Left kidney (tissue), 1 donor: ENCODE measurements at regions not wholly inside any gene's neighbourhood (a gene's known extent, or its start where the extent isn't known, plus 50 kb on each side); places are given as distances from the start of the nearest gene placed in this dataset.

ENCODE experiments used
- DNase-seq: peaks from one replicate; pipeline ENCODE4 v3.0.0-alpha.2; 2013

DNA sequence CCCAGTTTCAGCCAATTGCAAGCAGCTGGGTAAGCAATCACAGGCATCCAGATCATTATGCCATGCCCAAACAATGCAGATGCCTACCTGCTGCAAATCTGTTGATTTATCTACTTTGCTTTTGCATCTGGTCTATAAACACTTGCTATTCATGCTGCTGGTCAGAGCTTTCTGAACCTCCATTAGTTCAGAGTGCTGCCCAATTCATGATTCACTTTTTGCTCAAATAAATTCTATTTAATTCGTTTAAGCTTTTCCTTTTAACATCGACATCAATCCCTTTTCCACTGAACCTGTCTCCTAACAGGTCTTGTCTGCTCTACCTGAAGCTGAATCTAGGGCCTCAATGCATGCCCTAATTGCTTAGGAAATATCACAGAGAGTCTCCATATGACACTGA, 99.4 kb upstream of the C1orf87 start:
- no peak for DNase-seq

DNA sequence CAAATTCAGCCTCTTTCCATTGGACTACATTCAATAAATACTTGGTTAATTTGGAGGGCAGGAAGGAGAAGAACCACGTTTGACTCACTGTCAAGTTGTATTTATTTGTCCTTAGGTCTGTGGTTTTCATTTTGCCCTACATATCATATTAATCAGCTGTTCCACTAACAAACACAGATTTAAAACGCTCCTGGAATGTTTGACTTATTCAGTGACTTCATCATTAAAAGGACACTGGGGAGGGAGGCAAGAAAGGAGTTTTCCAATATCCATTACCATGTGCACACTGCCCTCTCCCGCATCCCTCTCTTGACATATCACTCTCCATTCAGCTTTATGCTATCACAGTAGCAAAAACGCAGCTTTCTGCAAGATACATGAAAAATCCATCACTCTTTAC, 98.2 kb upstream of the C1orf87 start:
- DNase-seq: no peak

DNA sequence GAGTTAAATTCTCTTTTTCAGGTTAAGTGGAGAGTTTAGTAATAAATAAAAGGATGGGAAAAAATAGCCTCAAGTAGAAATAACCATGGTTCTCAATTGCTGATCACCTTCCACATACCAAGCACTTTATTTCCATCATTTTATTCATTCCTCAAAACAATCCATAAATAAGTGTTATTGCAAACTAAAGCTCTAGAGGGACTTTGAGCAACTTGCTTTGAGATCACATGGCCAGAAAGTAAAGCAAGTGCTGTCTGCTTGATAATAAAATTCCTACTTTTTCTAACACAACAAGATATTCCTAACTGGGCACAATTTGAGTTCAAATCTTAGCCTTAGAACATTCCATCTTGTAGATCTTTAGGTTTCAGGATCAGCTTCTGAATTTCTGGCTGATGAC, 97.1 kb upstream of the C1orf87 start:
- no peak for DNase-seq

DNA sequence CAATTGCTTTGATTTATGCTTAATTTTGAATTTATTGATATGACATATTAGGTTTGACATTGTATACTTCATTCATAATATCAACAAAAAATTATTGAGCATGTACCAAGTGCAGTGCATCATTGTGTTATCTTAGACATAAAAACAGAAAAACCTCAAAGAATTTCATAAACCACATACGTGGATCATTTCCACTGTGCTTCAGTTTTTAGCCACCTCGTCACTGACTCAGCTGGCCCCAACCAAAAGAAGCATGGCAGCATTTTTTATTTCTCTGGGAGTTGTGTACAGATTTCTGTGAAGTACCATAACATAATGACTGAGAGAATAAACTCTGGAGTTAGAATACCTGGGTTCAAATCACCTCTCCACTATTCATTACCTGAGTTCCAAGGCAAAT, 95.6 kb upstream of the C1orf87 start:
- no peak for DNase-seq

DNA sequence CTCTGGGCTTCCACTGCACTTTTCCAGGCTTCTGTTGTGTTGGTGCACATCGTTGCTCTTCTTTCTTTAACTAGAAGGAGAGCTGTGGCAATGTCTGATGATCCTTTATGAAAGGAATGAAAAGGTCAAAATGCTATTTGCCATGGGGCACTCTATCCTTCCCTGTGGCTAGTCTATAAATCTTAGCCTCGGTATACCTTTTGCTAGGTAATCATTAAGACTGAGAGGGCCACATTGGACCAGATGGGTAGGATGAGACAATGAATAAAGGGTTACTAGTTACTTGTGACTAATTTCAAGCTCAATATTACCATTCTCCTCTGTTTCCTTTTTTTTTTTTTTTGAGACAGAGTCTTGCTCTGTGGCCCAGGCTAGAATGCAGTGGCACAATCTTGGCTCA, 89.4 kb upstream of the C1orf87 start:
- DNase-seq: no peak

DNA sequence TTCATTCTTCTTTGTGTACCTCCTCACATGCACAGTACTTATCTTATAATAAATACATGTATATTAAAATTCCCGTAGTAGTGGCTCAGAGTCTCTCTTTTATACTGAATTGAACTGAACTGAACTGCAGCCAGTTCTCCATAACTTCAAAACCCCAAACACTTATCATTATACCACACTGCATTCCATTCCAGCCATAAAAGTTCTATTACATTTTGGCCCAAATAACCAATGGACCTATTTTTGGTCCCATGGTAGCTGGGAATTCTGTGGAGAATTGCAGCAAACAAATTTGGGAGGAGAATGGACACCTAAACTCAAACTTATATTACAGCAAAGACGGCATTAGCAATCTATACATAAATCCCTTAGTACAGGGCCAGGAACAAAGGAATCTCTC, 86.6 kb upstream of the C1orf87 start:
- no peak for DNase-seq

DNA sequence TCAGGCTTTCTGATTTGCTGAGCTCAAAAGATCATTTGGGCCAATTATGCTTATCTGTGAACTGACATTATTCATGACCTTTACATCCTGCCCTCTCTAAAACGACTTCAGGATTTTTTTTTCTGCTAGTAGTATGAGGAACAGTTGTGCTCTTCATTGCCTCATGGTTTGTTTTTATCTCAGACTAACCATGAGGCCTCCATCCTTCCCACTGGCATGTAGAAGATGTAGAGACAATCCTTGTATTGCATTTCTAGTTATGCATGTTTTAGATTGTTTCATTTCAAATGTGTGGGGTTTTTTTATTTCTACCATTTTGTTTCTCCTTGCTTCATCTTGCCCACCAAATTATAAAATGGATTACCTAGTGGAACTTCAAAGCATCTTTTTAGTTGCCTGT, 82.8 kb upstream of the C1orf87 start:
- DNase-seq: no peak

DNA sequence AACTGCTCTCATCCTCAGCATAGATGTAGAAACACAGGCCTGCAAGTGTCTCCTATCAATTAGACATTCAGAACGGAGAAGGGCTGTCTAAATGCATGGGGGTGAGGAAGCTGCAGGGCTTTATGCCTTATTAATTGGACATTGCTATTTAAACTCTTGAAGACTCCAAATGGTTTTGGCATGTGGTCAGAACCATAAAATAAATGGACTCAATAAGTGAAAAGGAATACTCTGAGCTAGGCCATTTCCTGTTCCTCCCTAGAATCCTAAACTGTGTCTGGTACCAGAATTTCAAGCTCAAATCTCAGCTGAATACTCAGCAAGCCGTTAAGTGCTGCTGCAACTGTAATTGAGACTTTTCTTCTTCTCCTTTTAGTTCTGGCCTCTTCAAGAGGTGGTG, 80.4 kb upstream of the C1orf87 start:
- peak; percentile 25 for DNase-seq

DNA sequence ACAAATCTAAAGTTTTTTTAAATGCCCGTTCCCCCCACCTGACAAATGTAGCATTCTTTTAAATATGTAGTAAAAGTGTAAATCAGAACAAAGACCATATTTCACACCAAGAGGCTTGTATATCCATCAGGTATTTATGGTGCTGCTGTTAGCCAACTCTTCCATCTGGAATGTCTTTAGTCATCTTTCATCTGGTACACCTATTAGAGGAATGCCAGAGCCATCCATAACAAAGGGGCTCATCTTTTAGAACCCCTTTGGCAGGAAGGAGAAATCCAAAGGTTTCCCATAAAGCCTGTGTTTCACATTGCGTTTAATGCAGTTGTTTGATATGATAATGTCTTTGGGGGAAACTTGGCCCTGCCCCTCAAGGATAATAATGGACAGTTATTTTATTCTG, 79.3 kb upstream of the C1orf87 start:
- no peak for DNase-seq

DNA sequence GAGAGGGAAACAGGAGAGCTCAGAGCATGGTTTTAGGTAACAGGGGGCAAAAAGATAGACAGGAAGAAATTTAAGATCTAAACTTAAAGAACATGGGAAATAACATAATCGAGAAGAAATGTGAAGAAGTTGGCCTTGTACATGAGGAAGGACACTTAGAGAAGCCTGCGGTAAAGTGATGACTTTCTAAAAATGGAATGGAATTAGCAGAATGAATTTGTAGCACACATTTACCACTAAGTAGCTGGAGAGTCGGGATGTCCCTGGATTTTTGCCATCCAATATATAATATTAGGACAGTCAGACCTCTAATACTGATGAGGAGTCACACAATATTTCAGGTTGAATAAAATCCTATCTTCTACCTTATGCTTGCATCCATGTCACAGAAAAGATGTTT, 77.7 kb upstream of the C1orf87 start:
- no peak for DNase-seq

DNA sequence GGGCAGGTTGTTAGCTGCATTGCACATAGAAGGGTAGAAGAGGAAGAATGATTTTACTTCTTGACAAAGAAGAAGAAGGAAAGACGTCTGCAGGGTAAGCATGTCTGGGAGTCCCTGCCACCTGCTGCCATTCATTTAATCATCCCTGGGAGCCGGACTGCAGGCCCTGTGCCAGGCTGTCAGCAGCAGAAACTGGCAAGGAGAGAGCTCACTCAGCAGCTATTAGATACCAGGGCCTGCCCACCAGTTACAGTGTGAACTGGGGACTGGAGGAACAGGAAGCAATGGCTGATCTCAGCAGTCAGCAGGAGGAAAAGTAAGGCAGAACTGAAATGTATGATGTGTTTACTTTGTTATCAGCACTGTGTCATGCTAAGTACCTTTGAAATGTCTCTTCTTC, 75.7 kb upstream of the C1orf87 start:
- DNase-seq: no peak

DNA sequence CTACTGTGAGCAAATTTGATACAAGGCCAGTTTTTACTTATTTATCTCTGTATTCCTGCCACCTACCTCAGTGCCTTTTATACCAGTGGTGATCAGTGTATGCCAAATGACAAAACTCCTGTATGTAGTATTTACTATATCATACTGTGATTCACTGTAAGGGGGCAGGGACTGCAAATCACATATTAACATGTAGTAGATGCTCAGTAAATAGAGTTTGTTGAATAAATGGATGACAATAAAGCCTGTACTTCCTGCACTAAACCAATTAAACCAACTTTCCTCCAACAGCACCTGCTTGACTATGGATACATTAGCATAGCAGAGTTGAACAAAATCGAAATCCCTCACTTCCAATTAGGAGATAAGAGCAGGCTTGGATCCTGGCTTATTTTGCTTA, 73.3 kb upstream of the C1orf87 start:
- DNase-seq: no peak

DNA sequence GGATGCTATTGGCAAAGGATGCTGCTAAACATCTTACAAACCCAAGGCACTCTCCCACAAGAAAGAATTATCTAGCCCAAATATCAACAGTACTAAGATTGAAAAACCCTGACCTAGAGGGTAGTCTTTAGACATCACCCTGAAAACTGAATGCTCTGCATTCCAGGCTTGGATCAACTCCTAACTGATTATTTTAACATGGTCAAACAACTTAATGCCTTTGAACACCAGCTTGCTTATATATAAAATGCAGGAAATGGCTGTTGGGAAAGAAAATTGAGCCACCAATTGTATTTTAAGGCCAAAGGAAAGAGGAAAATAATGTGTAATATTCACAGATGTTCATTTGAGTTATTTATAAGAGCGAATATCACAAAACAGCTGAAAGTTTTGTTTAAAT, 72.2 kb upstream of the C1orf87 start:
- no peak for DNase-seq

DNA sequence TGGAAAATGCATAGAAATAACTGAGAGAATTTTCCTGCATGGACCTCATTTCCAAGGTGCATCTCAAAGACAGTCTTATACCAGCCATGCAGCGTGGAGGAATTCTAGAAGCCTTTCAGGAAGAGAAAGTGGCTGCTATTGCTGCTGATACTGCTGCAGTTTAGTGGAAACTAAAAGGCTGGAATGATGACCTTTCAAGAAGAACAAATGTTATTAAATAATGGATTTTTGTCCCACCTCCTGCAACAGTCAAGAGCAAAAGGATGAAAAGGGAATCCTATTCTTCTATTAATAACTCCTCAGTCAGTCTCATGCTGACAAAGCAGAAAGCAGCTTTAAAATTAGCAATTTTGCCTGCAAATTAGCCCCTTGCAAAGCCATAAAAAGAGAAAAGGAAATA, 68.2 kb upstream of the C1orf87 start:
- DNase-seq: no peak

DNA sequence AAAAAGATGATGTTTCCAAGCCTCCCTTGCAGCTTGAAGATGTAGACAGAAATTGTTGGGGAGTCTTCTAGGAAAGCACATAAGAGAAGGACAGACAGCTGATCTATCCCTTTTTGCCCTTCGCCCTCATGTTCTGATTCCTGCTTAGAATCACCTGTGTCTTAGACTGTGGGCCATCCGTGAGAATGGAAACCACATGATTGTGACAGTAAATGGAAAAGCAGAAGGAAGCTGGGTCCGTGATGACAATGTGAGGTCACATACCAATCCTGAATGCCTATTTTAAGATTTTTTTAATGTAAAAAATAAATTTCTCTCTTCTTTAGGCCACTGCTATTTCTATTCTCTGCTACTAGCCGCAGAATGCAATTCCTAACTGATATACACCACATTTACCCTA, 67.7 kb upstream of the C1orf87 start:
- DNase-seq: no peak

DNA sequence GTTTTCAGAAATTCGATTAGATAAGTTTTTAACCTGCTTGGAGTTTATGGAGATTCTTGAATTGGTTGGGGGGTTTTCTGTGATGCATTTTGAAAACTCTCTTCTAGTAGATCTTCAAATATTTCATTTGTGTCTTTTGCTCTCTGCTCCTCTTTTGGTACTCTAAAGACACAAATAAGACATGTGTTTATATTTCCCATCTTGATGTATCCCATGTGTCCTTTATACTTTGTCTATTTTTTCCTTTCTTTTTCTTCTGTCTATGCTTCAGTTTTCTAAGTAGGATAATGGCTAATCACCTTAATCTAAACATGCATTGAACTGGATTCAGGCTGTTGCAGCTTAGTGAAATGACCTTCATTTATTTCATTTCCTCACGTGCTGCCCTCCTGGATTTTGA, 63.8 kb upstream of the C1orf87 start:
- no peak for DNase-seq

DNA sequence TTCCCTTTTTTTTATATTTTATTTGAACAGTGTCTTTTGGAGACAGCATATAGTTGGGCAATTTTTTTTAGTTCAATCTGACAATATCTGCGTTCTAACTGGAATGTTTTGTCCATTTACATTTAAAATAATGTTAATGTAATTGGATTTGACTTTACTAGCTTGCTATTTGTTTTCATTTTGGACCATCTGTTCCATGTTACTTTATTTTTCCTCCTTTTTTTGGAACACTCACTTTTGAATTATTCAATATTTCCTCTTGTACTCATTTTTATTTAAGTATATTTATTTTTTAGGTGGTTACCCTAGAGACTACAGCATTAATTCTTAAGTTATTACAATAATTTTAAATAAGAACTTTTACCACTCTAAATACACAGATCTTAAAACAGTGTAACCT, 62.8 kb upstream of the C1orf87 start:
- no peak for DNase-seq

DNA sequence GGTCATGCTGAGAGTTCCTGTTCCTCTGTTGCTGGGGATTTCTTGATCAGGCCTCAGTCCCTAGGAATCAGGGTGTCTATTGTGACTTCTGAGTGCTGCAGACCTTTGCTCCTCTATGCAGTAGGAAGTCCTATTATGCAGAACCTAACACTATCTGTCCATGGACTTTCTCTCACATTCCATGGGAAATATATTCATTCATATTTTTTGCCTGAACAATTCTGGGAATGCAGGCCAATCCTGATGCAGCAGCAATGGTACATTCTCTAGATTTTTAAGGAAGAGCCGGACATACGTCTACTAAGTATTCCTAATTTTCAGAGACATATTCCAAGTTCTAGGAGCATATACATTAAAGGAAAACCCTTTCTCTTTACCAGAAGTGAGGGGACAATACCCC, 61.1 kb upstream of the C1orf87 start:
- DNase-seq: no peak

DNA sequence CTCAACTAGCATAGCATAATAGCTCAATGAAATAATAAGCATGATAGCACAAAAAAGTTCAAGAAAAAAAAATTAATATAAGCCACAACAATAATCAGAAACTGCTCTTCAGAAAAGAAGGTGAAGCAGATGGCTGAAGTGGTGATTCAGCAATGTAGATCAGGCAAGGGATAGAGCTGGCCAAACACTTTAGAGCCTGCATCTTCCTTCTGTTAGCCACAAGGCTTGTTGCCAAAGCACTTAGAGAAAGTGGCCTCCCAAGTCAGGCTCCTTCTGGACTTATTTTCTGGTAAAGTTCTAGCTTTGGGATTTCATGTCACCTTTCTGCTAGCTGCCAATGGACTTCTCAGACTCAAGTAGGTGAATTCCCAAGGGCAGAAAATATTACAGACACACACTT, 60.3 kb upstream of the C1orf87 start:
- DNase-seq: no peak

DNA sequence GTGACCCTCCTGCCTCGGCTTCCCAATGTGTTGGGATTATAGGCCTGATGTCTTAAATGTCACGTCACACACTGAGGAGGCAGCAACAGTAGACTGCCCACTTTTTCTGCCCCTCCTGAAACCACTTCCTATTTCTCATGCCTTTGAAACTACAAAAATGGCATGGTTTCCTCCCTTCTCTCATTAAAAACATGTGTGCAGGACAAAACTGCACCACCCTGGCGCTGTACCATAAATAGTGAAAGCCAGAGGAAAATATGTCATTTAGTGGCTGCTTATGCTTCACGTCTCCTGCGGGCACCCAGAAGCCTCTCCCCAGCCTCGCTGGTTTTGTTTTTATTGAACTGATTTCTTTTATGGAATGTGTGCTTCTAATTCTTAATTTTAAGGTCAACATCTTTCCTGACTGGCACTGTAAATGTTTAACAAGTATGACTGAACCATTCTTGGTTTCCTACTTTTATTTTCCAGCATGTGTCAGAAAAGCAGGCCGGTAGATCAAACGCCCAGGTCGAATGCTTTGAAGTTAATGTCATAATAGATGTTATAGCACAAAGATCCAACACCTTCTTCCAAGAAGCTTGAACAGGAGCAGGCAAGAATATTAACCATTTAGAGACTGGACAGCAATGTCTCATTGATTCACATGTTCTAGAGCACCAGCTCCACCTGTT, 59.6 kb upstream of the C1orf87 start:
- DNase-seq: no peak

DNA sequence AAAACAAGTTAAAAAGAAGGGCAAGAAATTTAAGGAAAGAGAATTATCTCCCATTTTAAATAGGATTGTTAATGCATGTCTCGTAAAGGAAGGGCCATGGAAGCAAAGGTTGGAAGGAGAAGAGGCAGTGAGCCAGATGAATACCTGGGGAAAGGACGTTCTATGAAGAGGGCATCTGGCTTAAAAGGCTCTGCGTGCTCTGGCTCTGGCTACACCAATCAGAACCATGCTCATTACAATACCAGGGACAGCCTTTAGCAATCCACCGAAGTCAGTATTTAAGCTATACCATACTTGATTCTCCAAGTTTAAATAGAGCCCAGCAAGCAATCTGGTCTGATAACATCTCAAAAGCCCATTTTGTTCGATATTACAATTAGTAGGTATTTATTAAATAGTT, 58.5 kb upstream of the C1orf87 start:
- no peak for DNase-seq

DNA sequence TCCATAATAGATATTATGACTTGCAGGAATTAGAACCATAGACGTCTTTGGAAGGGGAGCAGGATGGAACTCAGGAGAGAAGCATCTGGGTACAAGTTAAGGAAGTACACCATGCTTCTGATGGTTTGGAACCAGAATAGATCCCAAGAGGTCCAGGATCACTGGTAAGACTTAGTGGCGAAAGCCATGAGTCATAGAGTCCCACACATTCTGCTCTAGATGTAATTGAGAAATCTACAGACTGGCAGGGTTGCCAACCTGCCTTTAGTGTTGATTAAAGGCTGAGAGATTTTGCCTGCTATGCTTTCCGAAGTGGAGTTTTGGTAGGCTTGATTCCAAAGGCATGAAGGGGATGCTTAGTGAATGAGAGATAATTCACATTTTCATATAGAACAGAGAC, 57.1 kb upstream of the C1orf87 start:
- no peak for DNase-seq

DNA sequence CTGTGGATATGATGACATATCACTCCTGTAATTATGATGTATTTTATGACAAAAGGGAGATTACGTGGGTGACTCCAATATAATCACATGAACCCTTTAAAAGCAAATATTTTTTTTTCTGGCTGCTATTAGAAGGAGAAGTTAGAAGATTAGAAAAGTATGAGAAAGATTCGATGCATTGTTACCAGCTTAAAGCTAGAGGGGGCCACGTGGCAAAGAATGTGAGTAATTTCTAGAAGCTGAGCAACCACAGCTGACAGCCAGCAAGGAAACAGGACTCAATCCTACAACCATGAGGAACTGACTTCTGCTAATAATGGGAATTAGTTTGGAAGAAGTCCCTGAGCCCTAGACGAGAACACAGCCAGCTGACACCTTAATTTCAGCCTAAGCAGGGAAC, 56.3 kb upstream of the C1orf87 start:
- no peak for DNase-seq

DNA sequence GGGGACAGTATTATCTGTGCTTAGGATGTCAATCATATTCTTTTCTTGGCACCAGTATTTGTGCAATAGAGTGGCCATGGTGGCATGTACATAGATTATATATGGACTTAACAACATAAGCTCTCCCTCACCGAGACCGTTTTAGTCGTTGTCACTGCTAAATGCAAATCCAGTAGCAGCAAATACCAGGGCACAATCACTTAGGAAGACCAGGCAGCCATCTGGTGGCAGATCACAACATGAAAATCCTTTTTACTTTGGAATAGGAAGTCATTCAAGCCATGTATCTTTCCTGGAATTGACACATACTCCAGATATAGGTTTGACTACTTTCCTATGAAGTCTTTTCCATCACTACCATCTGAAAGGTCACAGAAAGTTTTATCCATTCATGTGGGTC, 53.2 kb upstream of the C1orf87 start:
- DNase-seq: no peak
